HG03432 (cell line): ENCODE measurements at regions not wholly inside any gene's neighbourhood (a gene's known extent, or its start where the extent isn't known, plus 50 kb on each side); places are given as distances from the start of the nearest gene placed in this dataset.
"Not testable (repeated sequence)": the region's sequence is repeated elsewhere in the genome, so short reads cannot be mapped to it uniquely, and the experiment has no call there.

ENCODE experiments used
- ATAC-seq: cut with Tn5 transposase; IDR thresholded peaks from one replicate; pipeline ENCODE4 v1.9.1; 2021; ENCODE audit warnings: mild to moderate bottlenecking, moderate library complexity; ENCODE audit not compliant: unreplicated experiment

GRCh38 chr14:105581551-105582341 is 55.4 kb downstream of the TMEM121 start:
- peak; percentile 44 for ATAC-seq

GRCh38 chr14:105582639-105583038 is 56.3 kb downstream of the TMEM121 start:
- no peak for ATAC-seq

- not testable (repeated sequence) for ATAC-seq
Observed at GRCh38 chr14:105583914-105584313, 57.5 kb downstream of the TMEM121 start.

- ATAC-seq = not testable (repeated sequence)
Observed at GRCh38 chr14:105585290-105585689, 58.9 kb downstream of the TMEM121 start.

GRCh38 chr14:105585722-105586121 is 59.3 kb downstream of the TMEM121 start:
- not testable (repeated sequence) for ATAC-seq

GRCh38 chr14:105586144-105586872 is 59.9 kb downstream of the TMEM121 start:
- not testable (repeated sequence) for ATAC-seq

- ATAC-seq = not testable (repeated sequence)
Observed at GRCh38 chr14:105587034-105587433, 60.7 kb downstream of the TMEM121 start.

- not testable (repeated sequence) for ATAC-seq
Observed at GRCh38 chr14:105587482-105588235, 61.3 kb downstream of the TMEM121 start.

- ATAC-seq = no peak
Observed at GRCh38 chr14:105588236-105588860, 62.0 kb downstream of the TMEM121 start.

GRCh38 chr14:105589161-105589925 is 63.0 kb downstream of the TMEM121 start:
- no peak for ATAC-seq

- ATAC-seq = not testable (repeated sequence)
Observed at GRCh38 chr14:105589926-105590185, 63.5 kb downstream of the TMEM121 start.

GRCh38 chr14:105591052-105591451 is 64.7 kb downstream of the TMEM121 start:
- ATAC-seq = no peak

GRCh38 chr14:105591792-105592341 is 65.5 kb downstream of the TMEM121 start:
- not testable (repeated sequence) for ATAC-seq

- not testable (repeated sequence) for ATAC-seq
Observed at GRCh38 chr14:105592646-105593045, 66.3 kb downstream of the TMEM121 start.

- ATAC-seq = not testable (repeated sequence)
Observed at GRCh38 chr14:105595346-105595745, 69.0 kb downstream of the TMEM121 start.

- not testable (repeated sequence) for ATAC-seq
Observed at GRCh38 chr14:105596374-105596773, 70.0 kb downstream of the TMEM121 start.

- not testable (repeated sequence) for ATAC-seq
Observed at GRCh38 chr14:105598040-105598763, 71.8 kb downstream of the TMEM121 start.

- ATAC-seq = not testable (repeated sequence)
Observed at GRCh38 chr14:105598925-105599586, 72.7 kb downstream of the TMEM121 start.
